HCT116 (cell line): ENCODE measurements at regions not wholly inside any gene's neighbourhood (a gene's known extent, or its start where the extent isn't known, plus 50 kb on each side); places are given as distances from the start of the nearest gene placed in this dataset.

Source experiments
- ATAC-seq: fragments of 200-7000 bp; cut with Tn5 transposase; 2 replicates; pipeline ENCODE4 v1.9.1; 2020; ENCODE audit warnings: mild to moderate bottlenecking, moderate library complexity
- BruUV-seq: library from RNA; stranded (reverse); fragments of 400-500 nt; replicated peaks from 2 replicates; lab custom pipeline; 2021; lab: Mats Ljungman, UMichigan
- CTCF ChIA-PET: fragments of 300-600 bp; sonication (Branson Sonifier 250); formaldehyde crosslinking; loops from one replicate; lab custom pipeline; 2021; ENCODE audit warnings: antibody characterized with exemption; lab: Charles Lee
- POLR2A ChIA-PET: fragments of 300-600, 350-600 bp; sonication (Branson Sonifier 250); formaldehyde crosslinking; loops from one replicate; lab custom pipeline; 2021; ENCODE audit warnings: antibody characterized with exemption; lab: Charles Lee
- RAD21 ChIA-PET, 2 experiments: fragments of 300-600 bp; sonication (Branson Sonifier 250); formaldehyde crosslinking; loops; one replicate each; lab custom pipeline; 2023; ENCODE audit warnings: low total read pairs in 2 of 2; ENCODE audit not compliant: uncharacterized antibody in 2 of 2, unreplicated experiment in 2 of 2, low non-redundant PET in 1 of 2; lab: Charles Lee
- DNase-seq: peaks from one replicate; pipeline ENCODE4 v3.0.0-alpha.2; 2010; ENCODE audit warnings: low read depth, low spot score
- H2AFZ ChIP-seq: fragments of 200-600 bp; shearing (Covaris generic), sonication (generic); 2 replicates; pipeline ENCODE4 v1.6.1; 2017; ENCODE audit warnings: low read depth, mixed run types, mixed read lengths, antibody characterized with exemption, low read length; ENCODE audit not compliant: poor library complexity, severe bottlenecking
- H3K27ac ChIP-seq: 2 replicates; pipeline ENCODE4 v1.5.1; 2012; ENCODE audit warnings: low read depth, low read length
- H3K27me3 ChIP-seq: fragments of 200-600 bp; sonication (generic); 2 replicates; pipeline ENCODE4 v1.6.1; 2016; ENCODE audit warnings: mixed run types, low read length, mixed read lengths; ENCODE audit not compliant: insufficient read depth
- H3K36me3 ChIP-seq, 2 experiments: fragments of 200-500 bp in 1 of 2; fragments of 200-600 bp in 1 of 2; sonication (Bioruptor generic) in 1 of 2; sonication (generic) in 1 of 2; 2 replicates each; pipeline versions ENCODE4 v1.5.1 to v1.6.1; 2014 to 2016; ENCODE audit warnings: low read length in 2 of 2, inconsistent platforms in 1 of 2, mixed read lengths in 1 of 2, mixed run types in 1 of 2; ENCODE audit not compliant: insufficient read depth in 2 of 2, control insufficient read depth in 1 of 2
- H3K4me1 ChIP-seq, 2 experiments: fragments of 200-600 bp in 1 of 2; sonication (generic) in 1 of 2; 2 replicates each; pipeline versions ENCODE4 v1.5.1 to v1.6.1; 2012 to 2017; ENCODE audit warnings: low read length in 2 of 2, inconsistent platforms in 1 of 2, mild to moderate bottlenecking in 1 of 2, mixed read lengths in 1 of 2, mixed run types in 1 of 2, moderate library complexity in 1 of 2; ENCODE audit not compliant: insufficient read depth in 2 of 2, control insufficient read depth in 1 of 2
- H3K4me2 ChIP-seq: fragments of 200-600 bp; sonication (generic); 2 replicates; pipeline ENCODE4 v1.6.1; 2017; ENCODE audit warnings: mixed run types, low read length, mixed read lengths
- H3K4me3 ChIP-seq, 2 experiments: fragments of 200-600 bp in 1 of 2; sonication (generic) in 1 of 2; replicated peaks in 1 of 2; 2 replicates each; pipeline ENCODE4 v1.5.1; 2011 to 2016; ENCODE audit warnings: low read length in 2 of 2, control low read depth in 1 of 2, low read depth in 1 of 2, mild to moderate bottlenecking in 1 of 2, mixed read lengths in 1 of 2, mixed run types in 1 of 2
- H3K79me2 ChIP-seq: fragments of 200-600 bp; sonication (generic); 2 replicates; pipeline ENCODE4 v1.6.1; 2017; ENCODE audit warnings: mild to moderate bottlenecking, mixed run types, low read length, moderate library complexity, mixed read lengths; ENCODE audit not compliant: insufficient read depth
- H3K9ac ChIP-seq: fragments of 200-600 bp; sonication (generic); 2 replicates; pipeline ENCODE4 v1.6.1; 2016; ENCODE audit warnings: low read length, mixed read lengths
- H3K9me2 ChIP-seq: fragments of 200-600 bp; sonication (generic), shearing (Covaris generic); 2 replicates; pipeline ENCODE4 v1.6.1; 2017; ENCODE audit warnings: mixed run types, mild to moderate bottlenecking, moderate library complexity; ENCODE audit not compliant: insufficient read depth
- H3K9me3 ChIP-seq, 2 experiments: fragments of 200-500 bp in 1 of 2; fragments of 200-600 bp in 1 of 2; sonication (Bioruptor generic) in 1 of 2; sonication (generic) in 1 of 2; 2 replicates each; pipeline ENCODE4 v1.6.1; 2014 to 2017; ENCODE audit warnings: low read length in 2 of 2, mixed read lengths in 2 of 2, inconsistent platforms in 1 of 2, low read depth in 1 of 2, mild to moderate bottlenecking in 1 of 2, mixed run types in 1 of 2, moderate library complexity in 1 of 2; ENCODE audit not compliant: control insufficient read depth in 1 of 2, insufficient read depth in 1 of 2
- H4K20me1 ChIP-seq: fragments of 200-600 bp; sonication (generic), shearing (Covaris generic); 2 replicates; pipeline ENCODE4 v1.6.1; 2017; ENCODE audit warnings: mixed run types, mild to moderate bottlenecking, moderate library complexity; ENCODE audit not compliant: insufficient read depth
- ATF3 ChIP-seq: IDR thresholded peaks from 2 replicates; pipeline ENCODE4 v1.6.1; 2012
- CBX3 ChIP-seq: IDR thresholded peaks from 2 replicates; pipeline ENCODE4 v1.6.1; 2012; ENCODE audit warnings: low read depth
- CEBPB ChIP-seq: IDR thresholded peaks from 2 replicates; pipeline ENCODE4 v1.6.1; 2012; ENCODE audit warnings: low read depth
- EGR1 ChIP-seq: IDR thresholded peaks from 2 replicates; pipeline ENCODE4 v1.6.1; 2012; ENCODE audit warnings: low read depth
- ELF1 ChIP-seq: IDR thresholded peaks from 2 replicates; pipeline ENCODE4 v1.6.1; 2012; ENCODE audit warnings: low read depth, borderline replicate concordance
- EZH2 ChIP-seq: fragments of 200-600 bp; sonication (generic); IDR thresholded peaks from 2 replicates; pipeline ENCODE4 v1.6.1; 2017; ENCODE audit warnings: antibody characterized with exemption, mixed run types
- EZH2phosphoT487 ChIP-seq: fragments of 200-600 bp; IDR thresholded peaks from 2 replicates; pipeline ENCODE4 v1.6.1; 2018; ENCODE audit warnings: antibody characterized with exemption, borderline replicate concordance
- FOSL1 ChIP-seq: IDR thresholded peaks from 2 replicates; pipeline ENCODE4 v1.6.1; 2012; ENCODE audit warnings: low read depth
- JUND ChIP-seq: IDR thresholded peaks from 2 replicates; pipeline ENCODE4 v1.6.1; 2012
- MAX ChIP-seq: IDR thresholded peaks from 2 replicates; pipeline ENCODE4 v1.6.1; 2012
- POLR2A ChIP-seq: IDR thresholded peaks from 2 replicates; pipeline ENCODE4 v1.7.0; 2011; ENCODE audit warnings: borderline replicate concordance; ENCODE audit not compliant: insufficient read depth, insufficient read length; ENCODE audit errors: extremely low read depth
- POLR2AphosphoS5 ChIP-seq: IDR thresholded peaks from 2 replicates; pipeline ENCODE4 v1.6.1; 2011; ENCODE audit warnings: mild to moderate bottlenecking, low read depth, low read length, moderate library complexity
- RAD21 ChIP-seq: IDR thresholded peaks from 2 replicates; pipeline ENCODE4 v1.6.1; 2012; ENCODE audit warnings: low read depth, mild to moderate bottlenecking
- REST ChIP-seq: IDR thresholded peaks from 2 replicates; pipeline ENCODE4 v1.6.1; 2012; ENCODE audit warnings: low read depth
- SIN3A ChIP-seq: IDR thresholded peaks from 2 replicates; pipeline ENCODE4 v1.6.1; 2012; ENCODE audit warnings: low read depth
- SP1 ChIP-seq: IDR thresholded peaks from 2 replicates; pipeline ENCODE4 v1.6.1; 2012; ENCODE audit warnings: low read depth
- TCF7L2 ChIP-seq: IDR thresholded peaks from 2 replicates; pipeline ENCODE4 v1.7.0; 2011; ENCODE audit warnings: borderline replicate concordance, inconsistent platforms; ENCODE audit not compliant: insufficient read depth, insufficient read length; ENCODE audit errors: extremely low read depth
- YY1 ChIP-seq: IDR thresholded peaks from 2 replicates; pipeline ENCODE4 v1.6.1; 2011; ENCODE audit warnings: low read length, low read depth, moderate library complexity, mild to moderate bottlenecking; ENCODE audit not compliant: insufficient replicate concordance; ENCODE audit errors: extremely low read depth
- ZFX ChIP-seq: fragments of 450-650 bp; IDR thresholded peaks from 2 replicates; pipeline ENCODE4 v1.6.1; 2017
- ZNF274 ChIP-seq: fragments of 200-500 bp; sonication (Bioruptor generic); IDR thresholded peaks from 2 replicates; pipeline ENCODE4 v1.6.1; 2014; ENCODE audit warnings: mild to moderate bottlenecking, low read depth, low read length, inconsistent platforms
- intact Hi-C: fragments of 100-400 bp; cut with micrococcal nuclease; formaldehyde crosslinking; loops from 2 replicates; pipeline ENCODE4 v1.10.0; 2022
- TF ChIP-seq, protein P1 (sequence below): IDR thresholded peaks from 2 replicates; pipeline ENCODE4 v1.6.1; 2011; ENCODE audit warnings: mild to moderate bottlenecking, low read length, moderate library complexity; ENCODE audit not compliant: insufficient replicate concordance; ENCODE audit errors: extremely low read depth

DNA sequence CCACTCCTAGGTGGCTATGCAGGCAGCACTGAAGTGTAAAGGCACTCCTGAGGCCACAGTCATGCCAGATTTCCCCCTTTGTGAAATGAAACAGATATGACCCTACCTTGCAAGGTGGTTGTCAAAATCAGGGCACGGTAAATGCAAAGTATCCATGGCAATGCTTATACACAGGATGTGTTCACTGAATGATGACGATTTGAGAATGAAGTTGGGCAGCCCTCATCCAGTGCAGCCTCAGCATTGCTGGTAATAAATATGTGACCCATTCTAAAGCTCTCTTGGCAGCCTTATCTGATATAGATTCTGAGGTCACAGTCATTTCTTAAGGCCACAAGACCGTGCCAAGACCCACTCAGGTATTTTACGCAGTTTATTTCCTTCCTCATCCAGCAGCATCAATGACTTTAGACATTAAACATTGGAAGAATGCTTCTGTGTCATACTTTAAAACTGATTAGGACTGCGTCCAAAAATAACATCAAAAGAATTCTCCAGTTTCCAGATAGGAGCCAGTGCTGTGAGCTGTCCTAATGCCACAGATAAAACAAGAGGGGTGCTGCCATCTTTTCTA lies 125.5 kb upstream of the SERTAD2 start:
- Histone ChIP-seq H3K9me2 (no peaks in the 10 kb centered on the region), H3K27ac (peak overlapping the region; percentile 12; the same call in 1 of the 2 replicates), H3K4me1 (peaks cover 16 to 37% of the 10 kb centered on the region in 2 experiments), H3K27me3 (no peaks in the 10 kb centered on the region), H3K36me3 (no peaks in the 10 kb centered on the region), H3K79me2 (no peaks in the 10 kb centered on the region), H3K4me3 (peak overlapping the region in 1 of 2 experiments; percentile 7; a peak in 1 of 4 replicates), H3K9ac (peak overlapping the region; percentile 21; the same call in 1 of the 2 replicates), H4K20me1 (no peaks in the 10 kb centered on the region), H3K4me2 (peak overlapping the region; percentile 56), H2AFZ (peak overlapping the region; percentile 19), H3K9me3 (no peaks in the 10 kb centered on the region; a peak in 1 of 4 replicates)
- intact Hi-C loops = no loop called here
- ChIA-PET POLR2A (interaction anchor here (1.3 to 1.7 kb wide), 2 partner anchors 9 to 12 kb away, joined by 4 to 5 read pairs; no protein-coding TSS in a partner anchor), RAD21 (interaction anchor here in 1 of 2 experiments (0.5 kb wide), 1 partner anchor 107 kb away, joined by 4 read pairs; no protein-coding TSS in a partner anchor), CTCF (interaction anchor here (1.8 kb wide), 1 partner anchor 53 kb away, joined by 5 read pairs; no protein-coding TSS in a partner anchor)
- no TSS peak for BruUV-seq
- DNase-seq (no peak), ATAC-seq (peak; percentile 82)
- peak; percentile 63 for TF ChIP-seq JUND
- no peak for TF ChIP-seq ZNF274
- peak; percentile 70; the same call in 1 of the 2 replicates for TF ChIP-seq CBX3
- TF ChIP-seq POLR2A = no peak
- no peak for TF ChIP-seq TCF7L2
- TF ChIP-seq, protein P1, sequence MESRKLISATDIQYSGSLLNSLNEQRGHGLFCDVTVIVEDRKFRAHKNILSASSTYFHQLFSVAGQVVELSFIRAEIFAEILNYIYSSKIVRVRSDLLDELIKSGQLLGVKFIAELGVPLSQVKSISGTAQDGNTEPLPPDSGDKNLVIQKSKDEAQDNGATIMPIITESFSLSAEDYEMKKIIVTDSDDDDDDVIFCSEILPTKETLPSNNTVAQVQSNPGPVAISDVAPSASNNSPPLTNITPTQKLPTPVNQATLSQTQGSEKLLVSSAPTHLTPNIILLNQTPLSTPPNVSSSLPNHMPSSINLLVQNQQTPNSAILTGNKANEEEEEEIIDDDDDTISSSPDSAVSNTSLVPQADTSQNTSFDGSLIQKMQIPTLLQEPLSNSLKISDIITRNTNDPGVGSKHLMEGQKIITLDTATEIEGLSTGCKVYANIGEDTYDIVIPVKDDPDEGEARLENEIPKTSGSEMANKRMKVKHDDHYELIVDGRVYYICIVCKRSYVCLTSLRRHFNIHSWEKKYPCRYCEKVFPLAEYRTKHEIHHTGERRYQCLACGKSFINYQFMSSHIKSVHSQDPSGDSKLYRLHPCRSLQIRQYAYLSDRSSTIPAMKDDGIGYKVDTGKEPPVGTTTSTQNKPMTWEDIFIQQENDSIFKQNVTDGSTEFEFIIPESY = no peak
- TF ChIP-seq EZH2phosphoT487 = no peak
- TF ChIP-seq EGR1 = 0 out of 2 replicates have a peak, but pooled peaks have one; percentile 21
- TF ChIP-seq ZFX = no peak
- TF ChIP-seq YY1 = peak; percentile 43
- TF ChIP-seq FOSL1 = peak; percentile 46
- TF ChIP-seq REST = no peak
- peak; percentile 45; the same call in 1 of the 2 replicates for TF ChIP-seq SIN3A
- TF ChIP-seq MAX = no peak
- TF ChIP-seq EZH2 = no peak
- TF ChIP-seq ATF3 = no peak
- no peak for TF ChIP-seq CEBPB
- TF ChIP-seq SP1 = peak; percentile 53
- TF ChIP-seq RAD21 = 0 out of 2 replicates have a peak, but pooled peaks have one; percentile 24
- TF ChIP-seq ELF1 = no peak
- no peak for TF ChIP-seq POLR2AphosphoS5
